ENCODE measurements at regions not wholly inside any gene's neighbourhood (a gene's known extent, or its start where the extent isn't known, plus 50 kb on each side); places are given as distances from the start of the nearest gene placed in this dataset.

DNA sequence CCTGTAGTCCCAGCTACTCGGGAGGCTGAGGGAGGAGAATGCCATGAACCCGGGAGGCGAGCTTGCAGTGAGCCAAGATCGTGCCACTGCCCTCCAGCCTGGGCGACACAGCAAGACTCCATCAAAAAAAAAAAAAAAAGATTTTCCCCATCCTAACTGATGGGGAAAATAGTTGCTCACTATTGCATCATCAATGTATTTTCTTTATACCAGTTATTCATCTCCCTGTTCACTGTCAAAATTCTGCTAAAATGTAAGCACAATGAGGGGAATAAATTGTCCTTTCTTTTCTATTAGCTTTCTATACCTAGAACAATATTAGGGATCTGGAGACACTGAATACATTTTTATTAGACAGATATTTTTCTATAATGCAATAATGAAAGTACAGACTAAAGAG is 561.3 kb downstream of the CCER1 start:
- DNase-seq, result no peak

DNA sequence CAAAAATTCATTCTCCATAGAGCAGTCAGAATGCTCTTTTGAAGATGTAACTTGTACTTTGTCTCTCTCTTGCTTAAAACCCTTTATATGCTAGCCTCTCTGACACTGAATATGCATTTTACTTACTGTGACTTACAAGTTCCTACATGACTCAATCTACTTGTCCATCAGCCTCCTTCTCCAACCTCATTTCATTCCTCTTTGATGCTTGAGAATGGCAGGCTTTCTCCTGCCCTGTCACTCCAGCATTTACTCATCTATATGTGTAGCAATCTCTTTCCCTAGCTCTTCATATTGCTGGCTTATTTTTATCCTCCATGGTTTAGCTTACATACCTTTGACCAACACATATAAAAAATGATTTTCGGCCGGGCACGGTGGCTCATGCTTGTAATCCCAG is 561.9 kb downstream of the CCER1 start:
- peak in 1 of 4 experiments; percentile 8 for DNase-seq

DNA sequence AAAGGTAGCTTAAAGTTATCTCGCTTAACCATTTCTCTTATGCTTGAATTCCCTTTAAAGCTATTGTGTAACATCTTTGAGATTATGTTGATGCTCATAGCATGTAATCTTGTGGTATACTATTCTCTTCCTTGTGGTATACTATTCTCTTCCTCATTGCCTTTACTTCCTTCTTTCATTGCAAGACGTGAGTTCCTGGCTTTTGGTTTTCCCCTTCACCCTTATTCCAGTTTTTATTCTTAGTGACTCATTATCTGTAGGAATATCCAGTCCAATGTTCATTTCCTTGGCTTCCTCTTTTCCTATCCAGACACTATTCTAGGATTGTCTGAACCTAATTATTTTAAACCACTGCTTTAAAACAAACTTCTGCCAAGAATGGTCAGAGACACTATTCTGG is 564.0 kb downstream of the CCER1 start:
- peak; percentile 13 to 72 (median 44) for DNase-seq

DNA sequence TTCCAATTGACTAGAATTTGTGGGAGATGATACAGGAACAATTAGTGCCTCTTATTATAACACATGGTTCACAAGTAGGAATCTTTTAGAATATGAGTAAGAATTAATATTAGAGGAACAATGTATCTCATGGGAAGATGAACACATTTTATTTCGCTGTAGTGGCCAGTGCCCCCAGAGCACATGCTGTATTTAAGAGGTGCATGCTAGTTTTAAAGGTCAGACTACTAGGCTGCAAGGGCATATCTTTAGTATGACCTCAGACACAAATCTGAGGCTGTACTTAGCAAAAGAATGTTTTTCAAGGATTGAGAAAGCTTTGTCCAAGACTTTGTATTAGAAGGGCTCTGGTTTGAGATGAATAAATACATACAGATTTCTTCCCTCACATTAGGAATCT is 586.9 kb downstream of the CCER1 start:
- DNase-seq, result no peak

DNA sequence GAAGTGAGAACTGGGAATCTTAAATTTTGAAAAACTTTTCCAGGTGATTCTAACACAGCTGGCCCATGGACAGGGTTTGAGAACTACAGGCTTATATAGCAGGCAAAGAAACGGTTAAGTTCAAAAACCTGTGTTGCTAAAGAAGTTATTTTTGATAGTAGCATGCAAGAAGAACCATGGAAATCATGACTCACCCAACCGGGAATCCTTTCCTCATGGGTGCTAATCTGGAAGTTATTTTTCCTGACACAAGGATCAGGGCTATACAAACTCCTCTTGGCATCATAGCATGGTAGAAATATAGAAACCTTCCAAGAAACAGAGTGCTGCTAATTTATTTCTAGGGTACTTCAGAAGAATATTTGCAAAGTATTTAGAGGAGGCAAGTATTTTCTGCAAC is 588.7 kb downstream of the CCER1 start:
- DNase-seq, result no peak

DNA sequence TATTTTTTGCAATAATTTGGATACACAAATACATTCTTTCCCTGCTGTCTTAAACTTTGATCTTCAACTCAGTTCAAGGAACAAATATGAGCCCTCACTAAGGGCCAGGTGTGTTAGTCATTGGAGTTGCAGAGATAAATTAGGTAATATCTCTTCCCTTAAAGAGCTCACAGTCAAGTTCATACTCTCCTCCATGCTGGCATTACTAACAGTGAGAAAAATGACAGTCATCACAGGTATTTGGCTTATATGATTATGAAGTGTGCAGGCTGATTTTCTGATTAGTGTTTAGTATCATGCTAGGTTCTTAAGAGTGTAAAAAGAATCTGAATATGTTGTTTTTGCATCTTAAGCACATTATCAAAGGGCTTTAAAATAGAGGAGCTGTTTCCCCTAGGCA is 594.7 kb downstream of the CCER1 start:
- DNase-seq, result no peak

DNA sequence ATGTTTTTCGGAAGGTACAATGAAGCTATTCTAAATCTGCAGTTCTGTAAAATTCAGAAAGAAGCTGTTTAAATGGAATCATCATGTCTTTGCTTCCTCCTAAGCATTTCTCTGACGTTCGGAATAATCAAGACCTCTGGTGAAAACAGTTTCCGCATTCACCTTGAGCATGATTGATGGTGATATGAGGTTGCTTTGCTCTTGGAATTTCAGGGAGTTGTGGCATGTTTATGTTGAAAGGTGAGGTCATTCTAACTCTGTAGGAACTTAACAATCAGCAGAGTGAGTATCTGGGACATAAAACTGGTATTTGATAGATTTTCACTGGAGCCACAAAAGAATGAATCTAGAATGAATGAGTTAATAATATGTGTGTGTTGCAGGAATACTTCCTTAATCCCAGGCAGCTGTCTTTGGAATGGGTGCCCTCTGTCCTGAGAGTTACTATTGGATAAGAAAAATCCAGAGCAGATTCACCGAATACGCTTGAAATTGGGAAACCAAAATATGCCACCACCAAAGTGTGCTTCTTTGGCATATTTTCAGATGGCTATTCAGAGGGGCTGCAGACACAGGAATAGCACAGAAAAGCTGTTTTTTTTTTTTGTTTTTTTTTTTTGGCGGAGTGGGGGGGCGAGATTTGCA is 599.1 kb downstream of the CCER1 start:
- no peak for DNase-seq

DNA sequence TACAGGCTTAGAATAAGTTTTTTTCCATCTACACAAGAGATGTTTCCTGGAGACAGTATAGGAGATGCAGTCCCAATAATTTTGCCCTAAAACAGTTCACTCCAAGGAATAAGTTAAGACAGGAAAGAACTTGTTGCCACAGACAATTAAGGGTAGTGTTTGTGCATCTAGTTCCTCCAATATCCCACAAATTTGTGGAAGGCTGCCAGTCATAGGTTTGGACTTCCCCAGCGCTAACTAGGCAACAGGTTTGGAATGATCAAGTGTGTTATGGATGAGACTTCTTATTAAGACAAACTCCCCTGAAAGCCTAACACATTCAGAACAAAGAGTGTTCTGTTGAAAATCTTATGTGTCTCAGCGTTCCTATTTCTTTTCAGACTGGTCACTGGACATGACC is 611.0 kb downstream of the CCER1 start:
- no peak for DNase-seq

DNA sequence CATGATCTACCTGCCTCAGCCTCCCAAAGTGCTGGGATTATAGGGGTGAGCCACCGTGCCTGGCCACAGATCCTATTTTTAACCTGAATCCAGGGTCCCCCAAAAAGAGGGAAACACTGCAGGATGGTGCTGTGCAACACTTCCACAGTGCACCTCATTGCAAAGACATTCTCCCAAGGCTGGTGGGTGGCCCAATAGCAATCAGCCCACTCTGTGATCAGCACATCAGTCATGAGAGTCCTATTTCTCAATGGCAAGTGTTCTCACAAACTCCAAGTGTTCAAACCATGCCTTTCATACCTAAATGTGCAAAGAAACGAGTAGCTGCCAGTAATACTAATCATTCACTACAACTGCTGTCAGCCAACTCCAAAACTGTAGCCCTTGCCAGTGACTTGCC is 612.9 kb downstream of the CCER1 start:
- DNase-seq, result peak in 3 of 4 experiments; percentile 2 to 6 (median 4)

DNA sequence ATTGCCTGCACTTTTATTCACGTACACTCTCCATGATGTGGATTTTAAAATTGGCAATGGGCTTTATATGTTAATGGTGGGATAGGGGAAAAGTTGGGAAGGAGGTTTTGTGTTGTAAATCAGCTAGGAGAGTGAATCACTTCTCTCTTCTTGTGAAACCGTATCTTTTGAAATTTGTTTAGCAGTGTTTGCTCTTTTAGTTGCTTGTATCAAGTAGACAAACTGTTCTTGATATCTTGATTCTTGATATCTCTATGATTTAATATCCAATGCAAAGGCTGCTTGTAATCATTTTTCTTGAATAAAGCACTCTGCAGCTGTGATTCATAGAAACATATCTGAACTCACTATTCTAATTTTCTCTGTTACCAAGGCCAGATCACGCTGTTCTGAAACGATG is 615.1 kb downstream of the CCER1 start:
- no peak for DNase-seq

DNA sequence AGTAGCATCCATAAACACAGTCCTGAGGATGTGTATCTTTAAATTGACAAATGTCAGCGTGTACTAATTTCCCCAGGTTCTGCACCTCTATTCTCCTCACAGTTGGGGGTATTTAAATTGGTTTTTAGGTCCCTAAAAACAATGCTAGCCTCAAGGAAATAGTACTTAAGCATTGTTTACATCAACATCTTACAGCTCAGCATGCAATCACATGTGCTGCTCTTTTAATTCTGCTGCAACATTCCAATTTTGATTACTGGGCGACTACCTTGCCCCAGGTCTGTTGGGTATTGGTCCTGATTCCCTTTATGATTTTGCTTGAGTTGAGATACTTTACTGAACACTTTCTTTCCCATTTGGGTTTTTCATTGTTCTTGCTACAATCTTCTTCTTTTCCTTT is 616.6 kb downstream of the CCER1 start:
- no peak for DNase-seq

DNA sequence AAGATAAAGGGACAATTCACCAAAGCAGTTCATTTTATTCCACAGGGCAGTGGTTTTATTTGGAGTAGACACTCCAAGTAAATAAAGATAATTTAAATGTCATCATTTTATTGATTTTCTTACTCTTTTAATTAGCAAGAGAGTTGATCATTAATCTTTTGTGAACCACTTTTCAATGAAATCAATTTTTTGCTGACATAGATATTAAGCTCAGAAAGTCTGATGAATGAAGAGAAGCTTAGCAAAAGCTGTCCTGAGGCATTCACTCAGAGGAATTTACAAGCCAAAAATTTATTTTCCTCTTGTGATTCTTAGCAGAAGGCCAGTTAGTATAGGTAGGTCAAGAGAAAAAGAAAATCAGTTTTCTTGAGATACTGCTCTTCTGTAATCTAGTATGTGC is 618.0 kb downstream of the CCER1 start:
- DNase-seq, result no peak

DNA sequence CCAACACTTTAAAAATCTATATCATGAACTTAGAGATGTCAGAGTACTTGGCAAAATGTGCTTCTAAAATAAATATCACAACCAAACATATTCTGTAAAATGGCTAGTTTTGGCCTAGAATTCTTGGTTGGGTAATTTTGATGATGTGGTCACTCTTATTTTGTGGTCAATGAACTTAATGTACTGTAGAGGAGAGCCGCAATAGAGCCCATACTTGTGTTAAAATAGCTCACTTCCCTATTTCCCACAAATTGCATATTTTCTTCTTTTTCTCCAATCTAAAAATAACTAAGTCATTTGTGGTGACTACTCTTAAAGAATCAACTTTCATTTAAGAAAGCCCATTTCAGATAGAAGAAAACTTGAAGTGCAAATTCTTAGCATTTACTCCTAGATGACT is 619.4 kb downstream of the CCER1 start:
- DNase-seq, result peak; percentile 21 to 77 (median 49)

DNA sequence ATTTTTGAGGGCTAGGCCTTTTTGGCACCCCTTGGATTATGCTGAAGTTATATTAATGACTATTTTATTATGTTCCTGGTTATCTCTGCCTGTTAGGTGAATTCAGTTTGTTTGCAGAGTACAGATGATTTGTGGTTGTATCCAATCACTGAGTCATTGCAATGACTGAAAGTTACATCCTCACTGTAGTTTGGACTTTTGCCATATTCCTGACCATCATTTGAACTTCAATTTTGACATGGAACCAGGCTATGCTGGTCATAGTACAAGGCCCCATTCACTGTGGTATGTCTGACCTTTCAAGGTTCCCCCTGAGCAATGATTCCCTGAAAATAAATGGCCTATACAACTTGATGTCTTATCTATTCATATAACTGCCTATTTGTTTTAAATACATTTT is 621.0 kb downstream of the CCER1 start:
- peak in 2 of 4 experiments; percentile 17 to 19 for DNase-seq

DNA sequence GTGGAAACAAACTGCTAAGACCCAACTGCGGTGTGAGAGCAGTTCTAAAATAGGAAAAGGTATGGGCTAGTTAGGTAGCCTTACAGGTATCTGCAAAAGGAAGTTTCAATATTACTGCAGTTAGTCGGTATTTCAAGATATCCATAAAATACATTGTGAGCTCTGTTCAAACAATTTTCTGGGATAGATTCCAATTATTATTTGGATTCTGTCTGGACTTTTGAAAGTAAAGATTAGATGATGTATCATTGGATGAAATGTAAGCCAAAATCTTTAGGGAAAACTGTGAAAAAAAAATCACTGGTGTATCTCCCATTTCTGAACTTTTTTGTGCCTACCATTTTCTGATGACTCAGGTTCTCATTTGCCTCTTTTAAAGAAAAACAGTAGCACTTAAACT is 621.6 kb downstream of the CCER1 start:
- no peak for DNase-seq

DNA sequence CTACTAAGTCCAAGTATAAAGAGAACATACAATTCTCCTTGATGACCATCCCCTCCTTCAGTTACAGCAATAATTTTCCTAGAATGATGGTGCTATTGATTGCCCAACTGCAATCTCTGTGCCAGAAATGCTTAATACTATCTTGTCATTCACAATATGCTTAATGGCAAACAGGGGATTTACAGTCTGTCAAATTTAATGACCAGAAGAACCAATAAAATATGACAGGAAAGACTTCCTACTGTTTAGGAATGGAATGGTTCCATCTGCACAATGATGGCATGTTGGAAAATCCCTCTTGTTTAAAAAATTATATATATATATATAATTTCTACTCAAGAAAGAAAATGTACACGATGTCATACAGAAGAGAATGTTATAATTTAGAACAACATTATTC is 623.2 kb downstream of the CCER1 start:
- no peak for DNase-seq

DNA sequence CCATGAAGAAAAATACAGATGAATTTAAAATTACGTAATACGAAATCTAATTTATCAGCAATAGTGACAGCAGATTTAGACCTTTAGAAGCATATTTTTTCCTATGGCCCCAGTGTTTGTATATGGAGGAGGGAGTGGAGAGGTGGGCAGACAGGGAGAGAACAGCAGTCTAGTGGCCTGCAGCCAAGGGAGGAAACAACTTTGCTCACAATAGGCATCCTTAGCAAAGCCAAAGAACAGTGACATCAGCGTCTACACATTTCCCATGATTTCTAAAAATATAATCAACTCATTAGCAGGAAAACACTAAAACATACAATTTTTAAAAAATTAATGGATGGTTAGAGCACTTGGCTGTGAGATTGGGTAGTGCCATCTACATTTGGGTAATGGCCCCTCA is 622.6 kb upstream of the ATP2B1 start:
- DNase-seq, result no peak

DNA sequence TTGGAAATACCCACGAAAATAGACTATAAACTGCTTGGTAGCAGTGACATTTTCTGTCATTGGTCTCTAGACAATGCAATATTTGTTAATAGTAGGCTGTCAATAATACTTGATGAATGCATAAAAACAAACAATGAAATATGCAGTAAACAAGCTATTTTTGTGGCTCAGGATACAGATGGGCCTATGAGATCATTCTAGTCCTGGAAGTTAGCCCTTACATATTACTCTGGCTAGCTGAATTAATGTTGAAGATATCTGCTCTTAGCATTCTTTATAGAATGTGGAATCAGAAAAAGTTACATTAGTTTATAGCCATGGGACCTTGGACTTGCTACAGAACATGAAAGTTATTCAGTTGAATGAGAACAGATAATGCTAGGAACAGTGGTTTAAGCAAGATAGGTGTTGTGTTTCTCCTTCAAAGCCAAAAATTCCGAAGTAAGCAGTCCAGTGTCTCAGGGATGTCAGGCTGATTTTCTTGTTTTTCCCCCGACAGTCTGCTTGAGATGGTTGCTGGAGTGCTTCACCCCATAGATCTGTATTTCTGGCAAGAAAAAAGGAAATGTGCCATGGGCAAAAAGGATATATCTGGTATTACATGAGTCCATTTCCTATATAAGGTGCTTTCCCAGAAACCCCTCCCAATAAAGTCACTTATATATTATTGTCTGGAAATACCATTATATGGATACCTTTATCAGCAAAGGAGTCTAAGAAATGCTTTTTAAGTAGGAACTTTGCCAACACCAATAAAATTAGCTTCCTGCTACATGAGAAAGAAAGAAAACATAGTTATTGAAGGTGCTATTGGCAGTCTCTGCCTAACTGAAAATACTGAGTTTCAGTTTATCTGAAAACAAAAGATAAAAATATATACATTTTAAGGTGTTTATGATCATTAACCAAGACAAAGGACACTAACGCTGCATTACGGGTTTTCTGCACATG is 619.4 kb upstream of the ATP2B1 start:
- DNase-seq, result no peak

DNA sequence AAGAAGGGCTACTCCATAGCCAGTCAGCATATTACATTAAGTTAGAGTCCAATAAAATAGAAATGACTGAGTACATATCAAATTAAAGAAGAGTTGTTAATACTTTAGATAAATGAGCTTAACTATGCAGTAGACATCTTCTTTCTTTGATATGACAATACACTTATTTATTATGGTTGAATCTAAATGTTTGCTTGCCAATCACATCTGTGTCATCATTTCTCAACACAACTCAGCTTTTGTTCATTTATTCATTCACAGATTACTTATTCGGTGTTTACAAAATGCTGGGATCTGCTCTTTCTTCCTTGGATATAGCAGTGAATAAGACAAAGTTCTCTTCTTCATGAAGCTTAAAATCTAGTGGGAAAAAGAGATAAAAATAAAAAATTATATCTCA is 614.6 kb upstream of the ATP2B1 start:
- DNase-seq, result no peak

DNA sequence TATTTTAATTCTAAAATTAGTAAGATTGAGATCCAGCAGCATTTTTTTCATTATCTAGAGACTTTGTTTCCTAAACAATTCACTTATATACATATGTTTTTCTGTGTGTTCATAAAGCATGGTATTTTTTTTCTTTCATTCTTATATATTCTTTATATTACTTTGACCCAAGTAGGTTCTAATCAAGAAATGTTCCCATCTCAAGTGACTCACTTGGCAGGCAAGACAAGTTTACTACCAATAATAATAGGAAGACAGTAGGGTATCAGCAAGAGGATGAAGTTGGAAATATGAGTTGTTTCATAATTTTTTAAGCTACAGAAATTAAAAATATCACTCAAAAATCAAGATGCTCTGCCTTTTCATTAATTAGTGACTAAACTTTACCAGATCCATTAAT is 613.4 kb upstream of the ATP2B1 start:
- no peak for DNase-seq

DNA sequence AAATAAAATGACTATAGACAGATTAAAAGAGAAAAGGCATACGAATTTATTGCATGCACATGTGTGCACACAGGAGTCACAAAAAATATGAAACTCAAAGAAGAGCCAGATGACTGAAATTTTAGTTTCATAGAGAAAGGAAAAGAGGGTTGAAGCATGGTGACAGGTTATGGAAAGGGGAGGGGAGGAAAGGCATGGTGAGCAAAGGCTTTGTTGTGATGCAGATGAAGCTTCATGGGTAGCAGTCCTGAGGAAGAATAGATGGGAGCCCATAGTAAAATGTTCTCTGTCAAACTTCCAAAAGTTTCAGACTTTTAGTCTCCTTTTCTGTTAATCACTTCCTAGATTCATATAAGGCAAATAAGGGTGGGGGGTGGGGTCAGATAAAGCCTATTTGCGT is 612.7 kb upstream of the ATP2B1 start:
- DNase-seq, result no peak

DNA sequence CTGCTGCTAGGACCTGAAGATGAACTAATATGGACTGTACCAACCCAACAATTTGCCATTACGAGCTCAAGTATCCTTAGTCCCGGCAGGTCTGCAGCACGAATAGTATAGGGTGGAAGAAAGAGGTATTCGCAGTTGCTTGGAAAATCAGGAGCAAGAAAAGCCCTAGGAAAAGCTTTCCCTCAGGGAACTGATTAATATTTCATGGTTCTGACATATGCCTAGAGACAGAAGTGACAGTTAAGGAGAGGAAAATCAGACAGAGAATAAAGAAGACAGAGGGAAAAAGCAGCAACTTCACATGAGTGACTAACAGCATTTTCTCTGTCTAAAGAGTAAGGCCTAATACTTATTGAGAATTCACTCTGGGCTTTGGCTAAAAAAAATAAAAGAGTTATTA is 602.9 kb upstream of the ATP2B1 start:
- DNase-seq, result no peak

DNA sequence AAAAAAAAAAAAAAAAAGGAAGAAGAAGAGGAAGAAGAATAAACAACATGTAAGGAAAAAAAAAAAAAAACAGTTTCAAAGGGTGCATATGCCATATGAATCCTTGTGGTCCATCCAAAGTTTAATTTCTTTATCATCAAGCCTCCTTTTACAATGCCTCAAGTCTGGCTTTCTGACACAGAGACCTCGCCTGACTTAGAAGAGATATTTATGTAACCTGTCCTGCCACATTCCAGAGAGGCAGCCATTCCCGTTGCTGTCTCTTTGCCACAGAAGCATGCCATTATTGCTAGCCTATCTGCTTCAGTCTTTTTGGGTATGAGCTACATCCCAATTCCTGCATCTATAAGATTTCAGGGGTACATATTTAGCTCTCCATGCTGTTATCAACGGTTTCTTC is 596.7 kb upstream of the ATP2B1 start:
- DNase-seq, result no peak

DNA sequence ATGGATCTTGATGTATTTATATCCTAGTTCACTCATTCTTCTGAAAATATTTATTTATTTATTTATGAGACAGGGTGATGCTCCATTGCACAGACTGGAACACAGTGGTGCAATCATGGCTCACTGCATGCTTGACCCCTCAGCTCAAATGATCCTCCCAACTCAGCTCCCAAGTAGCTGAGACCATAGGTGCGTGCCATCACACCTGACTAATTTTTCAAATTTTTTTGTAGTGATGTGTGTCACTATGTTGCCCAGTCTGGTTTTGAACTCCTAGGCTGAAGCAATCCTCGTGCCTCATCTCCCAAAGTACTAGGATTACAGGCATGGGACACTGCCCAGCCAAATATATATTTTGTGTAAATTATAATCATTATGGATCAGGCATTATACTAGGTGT is 595.6 kb upstream of the ATP2B1 start:
- DNase-seq, result no peak

Measured in suppressor macrophage (primary cell).